ENCODE measurements at regions not wholly inside any gene's neighbourhood (a gene's known extent, or its start where the extent isn't known, plus 50 kb on each side); places are given as distances from the start of the nearest gene placed in this dataset.

GRCh38 chr20:58106143-58106750 lies 122.2 kb downstream of the ANKRD60 start:
- ChIA-PET POLR2A (no interaction called here), CTCF (no interaction called here)
- H3K36me3 Mint-ChIP-seq (ENCODE audit: insufficient read depth, unreplicated experiment), result no peaks in the 10 kb centered on the region
- no peaks in the 10 kb centered on the region for H3K36me3 ChIP-seq (ENCODE audit: control insufficient read depth, insufficient read depth, low read length)
- intact Hi-C loops (cut with micrococcal nuclease; ENCODE audit: unreplicated experiment), result no loop called here
- TF ChIP-seq CTCF (IDR thresholded peaks at IDR 0.05; ENCODE audit: insufficient read depth in 1 of 2, low read depth in 1 of 2, low read length in 1 of 2, severe bottlenecking in 1 of 2, unreplicated experiment in 1 of 2), result no peak
- H3K4me3 ChIP-seq (ENCODE audit: low read depth, low read length), result no peak overlapping the region
- no TSS peak for BruUV-seq (replicated peaks)
- no peak overlapping the region for H3K4me3 Mint-ChIP-seq (ENCODE audit: unreplicated experiment)
- no peak overlapping the region for H3K27ac Mint-ChIP-seq (ENCODE audit: unreplicated experiment)
- H3K9me3 ChIP-seq, result peaks cover 23% of the 10 kb centered on the region
- peaks cover 22% of the 10 kb centered on the region for H3K9me3 Mint-ChIP-seq (ENCODE audit: unreplicated experiment)
- DNase-seq, result no peak
- no peaks in the 10 kb centered on the region for H3K4me1 Mint-ChIP-seq (ENCODE audit: low read depth, unreplicated experiment)
- H3K27me3 Mint-ChIP-seq (ENCODE audit: insufficient read depth, unreplicated experiment), result peaks cover 11% of the 10 kb centered on the region
- no peaks in the 10 kb centered on the region for H3K27me3 ChIP-seq (replicated peaks; ENCODE audit: control insufficient read depth, insufficient read depth, low read length)
- H3K4me1 ChIP-seq, result peaks cover 10% of the 10 kb centered on the region

- no peak for TF ChIP-seq CTCF (IDR thresholded peaks at IDR 0.05; ENCODE audit: insufficient read depth in 1 of 2, low read depth in 1 of 2, low read length in 1 of 2, severe bottlenecking in 1 of 2, unreplicated experiment in 1 of 2)
- H3K36me3 ChIP-seq (ENCODE audit: control insufficient read depth, insufficient read depth, low read length), result no peaks in the 10 kb centered on the region
- intact Hi-C loops (cut with micrococcal nuclease; ENCODE audit: unreplicated experiment), result no loop called here
- Mint-ChIP-seq H3K27me3 (ENCODE audit: insufficient read depth, unreplicated experiment) (peaks cover 17% of the 10 kb centered on the region), H3K4me3 (ENCODE audit: unreplicated experiment) (no peak overlapping the region), H3K4me1 (ENCODE audit: low read depth, unreplicated experiment) (no peaks in the 10 kb centered on the region), H3K36me3 (ENCODE audit: insufficient read depth, unreplicated experiment) (no peaks in the 10 kb centered on the region), H3K9me3 (ENCODE audit: unreplicated experiment) (peaks cover 10% of the 10 kb centered on the region), H3K27ac (ENCODE audit: unreplicated experiment) (no peak overlapping the region)
- H3K9me3 ChIP-seq, result peaks cover 12% of the 10 kb centered on the region
- H3K4me3 ChIP-seq (ENCODE audit: low read depth, low read length), result no peak overlapping the region
- ChIA-PET POLR2A (no interaction called here), CTCF (no interaction called here)
- BruUV-seq (replicated peaks), result no TSS peak
- H3K27me3 ChIP-seq (replicated peaks; ENCODE audit: control insufficient read depth, insufficient read depth, low read length), result no peaks in the 10 kb centered on the region
- no peak for DNase-seq
- no peaks in the 10 kb centered on the region for H3K4me1 ChIP-seq
Measured at GRCh38 chr20:58103961-58104360, 124.5 kb downstream of the ANKRD60 start.

DNA sequence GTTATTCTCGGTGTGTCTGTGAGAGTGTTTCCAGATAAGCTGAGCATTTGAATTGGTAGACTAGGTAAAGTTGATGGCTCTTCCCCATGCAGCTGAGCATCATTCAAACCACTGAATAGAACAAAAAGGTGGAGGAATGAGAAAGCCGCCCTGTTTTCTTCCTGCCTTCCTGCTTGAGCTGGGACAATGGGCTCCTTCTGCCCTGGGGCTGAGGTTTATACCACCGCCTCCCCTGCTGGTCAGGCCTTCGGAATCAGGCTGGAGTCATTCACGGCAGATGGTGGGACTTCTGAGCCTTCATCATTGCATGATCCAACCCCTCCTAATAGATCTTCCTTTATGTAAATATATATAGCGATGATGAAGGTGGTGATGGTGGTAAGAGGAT lies 124.9 kb downstream of the ANKRD60 start:
- BruUV-seq (replicated peaks), result no TSS peak
- CTCF ChIA-PET, result no interaction called here
- Mint-ChIP-seq H3K9me3 (ENCODE audit: unreplicated experiment) (peaks cover 10% of the 10 kb centered on the region), H3K27ac (ENCODE audit: unreplicated experiment) (no peak overlapping the region), H3K36me3 (ENCODE audit: insufficient read depth, unreplicated experiment) (no peaks in the 10 kb centered on the region), H3K27me3 (ENCODE audit: insufficient read depth, unreplicated experiment) (peaks cover 17% of the 10 kb centered on the region), H3K4me3 (ENCODE audit: unreplicated experiment) (no peak overlapping the region), H3K4me1 (ENCODE audit: low read depth, unreplicated experiment) (no peaks in the 10 kb centered on the region)
- DNase-seq, result peak in 1 of 2 experiments; percentile 27
- Histone ChIP-seq H3K27me3 (replicated peaks; ENCODE audit: control insufficient read depth, insufficient read depth, low read length) (no peaks in the 10 kb centered on the region), H3K36me3 (ENCODE audit: control insufficient read depth, insufficient read depth, low read length) (no peaks in the 10 kb centered on the region), H3K9me3 (peaks cover 9% of the 10 kb centered on the region), H3K4me3 (ENCODE audit: low read depth, low read length) (no peak overlapping the region), H3K4me1 (no peaks in the 10 kb centered on the region)
- POLR2A ChIA-PET, result no interaction called here
- TF ChIP-seq CTCF (IDR thresholded peaks at IDR 0.05; ENCODE audit: insufficient read depth in 1 of 2, low read depth in 1 of 2, low read length in 1 of 2, severe bottlenecking in 1 of 2, unreplicated experiment in 1 of 2), result no peak
- intact Hi-C loops (cut with micrococcal nuclease; ENCODE audit: unreplicated experiment), result no loop called here
